ENCODE measurements at regions not wholly inside any gene's neighbourhood (a gene's known extent, or its start where the extent isn't known, plus 50 kb on each side); places are given as distances from the start of the nearest gene placed in this dataset.

DNA sequence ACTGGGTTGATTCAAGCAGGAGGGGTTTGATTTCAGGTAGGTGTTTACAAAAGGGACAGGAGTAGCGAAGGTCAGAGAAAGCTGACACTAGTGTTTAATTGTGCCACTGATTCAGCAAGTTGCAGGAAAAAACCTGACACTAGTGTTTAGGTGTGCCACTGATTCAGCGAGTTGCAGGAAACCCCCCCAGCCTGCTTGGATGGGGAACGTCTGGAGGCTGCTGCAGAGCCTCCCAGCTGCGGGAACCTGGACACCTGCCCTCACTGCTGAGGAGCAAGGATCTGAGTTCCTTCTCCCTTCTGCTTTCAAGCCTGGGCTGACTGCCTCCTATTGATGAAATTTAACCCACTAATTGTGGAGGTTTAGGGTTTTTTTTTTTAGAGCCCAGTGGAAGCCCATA, 84.2 kb downstream of the AVPR1A start:
- no peak for ATAC-seq
- no peak for TF ChIP-seq ZFP30 (CRISPR knock-in tag; IDR thresholded peaks at IDR 0.05)
- TF ChIP-seq SNAI2 (CRISPR knock-in tag; IDR thresholded peaks at IDR 0.05): no peak
- TF ChIP-seq ZNF70 (CRISPR knock-in tag; IDR thresholded peaks at IDR 0.05): no peak
- no peak for TF ChIP-seq ZC3H10 (CRISPR knock-in tag; IDR thresholded peaks at IDR 0.05)
- TF ChIP-seq, protein P1, sequence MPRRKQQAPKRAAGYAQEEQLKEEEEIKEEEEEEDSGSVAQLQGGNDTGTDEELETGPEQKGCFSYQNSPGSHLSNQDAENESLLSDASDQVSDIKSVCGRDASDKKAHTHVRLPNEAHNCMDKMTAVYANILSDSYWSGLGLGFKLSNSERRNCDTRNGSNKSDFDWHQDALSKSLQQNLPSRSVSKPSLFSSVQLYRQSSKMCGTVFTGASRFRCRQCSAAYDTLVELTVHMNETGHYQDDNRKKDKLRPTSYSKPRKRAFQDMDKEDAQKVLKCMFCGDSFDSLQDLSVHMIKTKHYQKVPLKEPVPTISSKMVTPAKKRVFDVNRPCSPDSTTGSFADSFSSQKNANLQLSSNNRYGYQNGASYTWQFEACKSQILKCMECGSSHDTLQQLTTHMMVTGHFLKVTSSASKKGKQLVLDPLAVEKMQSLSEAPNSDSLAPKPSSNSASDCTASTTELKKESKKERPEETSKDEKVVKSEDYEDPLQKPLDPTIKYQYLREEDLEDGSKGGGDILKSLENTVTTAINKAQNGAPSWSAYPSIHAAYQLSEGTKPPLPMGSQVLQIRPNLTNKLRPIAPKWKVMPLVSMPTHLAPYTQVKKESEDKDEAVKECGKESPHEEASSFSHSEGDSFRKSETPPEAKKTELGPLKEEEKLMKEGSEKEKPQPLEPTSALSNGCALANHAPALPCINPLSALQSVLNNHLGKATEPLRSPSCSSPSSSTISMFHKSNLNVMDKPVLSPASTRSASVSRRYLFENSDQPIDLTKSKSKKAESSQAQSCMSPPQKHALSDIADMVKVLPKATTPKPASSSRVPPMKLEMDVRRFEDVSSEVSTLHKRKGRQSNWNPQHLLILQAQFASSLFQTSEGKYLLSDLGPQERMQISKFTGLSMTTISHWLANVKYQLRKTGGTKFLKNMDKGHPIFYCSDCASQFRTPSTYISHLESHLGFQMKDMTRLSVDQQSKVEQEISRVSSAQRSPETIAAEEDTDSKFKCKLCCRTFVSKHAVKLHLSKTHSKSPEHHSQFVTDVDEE (CRISPR knock-in tag; IDR thresholded peaks at IDR 0.05): no peak
- TF ChIP-seq ARNTL (CRISPR knock-in tag; IDR thresholded peaks at IDR 0.05; ENCODE audit: borderline replicate concordance, low read depth): no peak
- TF ChIP-seq, protein P2, sequence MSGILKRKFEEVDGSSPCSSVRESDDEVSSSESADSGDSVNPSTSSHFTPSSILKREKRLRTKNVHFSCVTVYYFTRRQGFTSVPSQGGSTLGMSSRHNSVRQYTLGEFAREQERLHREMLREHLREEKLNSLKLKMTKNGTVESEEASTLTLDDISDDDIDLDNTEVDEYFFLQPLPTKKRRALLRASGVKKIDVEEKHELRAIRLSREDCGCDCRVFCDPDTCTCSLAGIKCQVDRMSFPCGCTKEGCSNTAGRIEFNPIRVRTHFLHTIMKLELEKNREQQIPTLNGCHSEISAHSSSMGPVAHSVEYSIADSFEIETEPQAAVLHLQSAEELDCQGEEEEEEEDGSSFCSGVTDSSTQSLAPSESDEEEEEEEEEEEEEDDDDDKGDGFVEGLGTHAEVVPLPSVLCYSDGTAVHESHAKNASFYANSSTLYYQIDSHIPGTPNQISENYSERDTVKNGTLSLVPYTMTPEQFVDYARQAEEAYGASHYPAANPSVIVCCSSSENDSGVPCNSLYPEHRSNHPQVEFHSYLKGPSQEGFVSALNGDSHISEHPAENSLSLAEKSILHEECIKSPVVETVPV (CRISPR knock-in tag; IDR thresholded peaks at IDR 0.05): no peak
- TF ChIP-seq BACH2 (CRISPR knock-in tag; IDR thresholded peaks at IDR 0.05; ENCODE audit: borderline replicate concordance): no peak
- TF ChIP-seq, protein P3, sequence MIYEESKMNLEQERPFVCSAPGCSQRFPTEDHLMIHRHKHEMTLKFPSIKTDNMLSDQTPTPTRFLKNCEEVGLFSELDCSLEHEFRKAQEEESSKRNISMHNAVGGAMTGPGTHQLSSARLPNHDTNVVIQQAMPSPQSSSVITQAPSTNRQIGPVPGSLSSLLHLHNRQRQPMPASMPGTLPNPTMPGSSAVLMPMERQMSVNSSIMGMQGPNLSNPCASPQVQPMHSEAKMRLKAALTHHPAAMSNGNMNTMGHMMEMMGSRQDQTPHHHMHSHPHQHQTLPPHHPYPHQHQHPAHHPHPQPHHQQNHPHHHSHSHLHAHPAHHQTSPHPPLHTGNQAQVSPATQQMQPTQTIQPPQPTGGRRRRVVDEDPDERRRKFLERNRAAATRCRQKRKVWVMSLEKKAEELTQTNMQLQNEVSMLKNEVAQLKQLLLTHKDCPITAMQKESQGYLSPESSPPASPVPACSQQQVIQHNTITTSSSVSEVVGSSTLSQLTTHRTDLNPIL (CRISPR knock-in tag; IDR thresholded peaks at IDR 0.05; ENCODE audit: low read depth): no peak
- TF ChIP-seq ZNF565 (CRISPR knock-in tag; conservative IDR thresholded peaks at IDR 0.05; ENCODE audit: low read depth): no peak
- no peak for TF ChIP-seq OSR1 (CRISPR knock-in tag; IDR thresholded peaks at IDR 0.05)
- TF ChIP-seq PPARA (CRISPR knock-in tag; IDR thresholded peaks at IDR 0.05; ENCODE audit: borderline replicate concordance): no peak
- no peak for TF ChIP-seq RARB (CRISPR knock-in tag; IDR thresholded peaks at IDR 0.05)
- TF ChIP-seq, protein P4, sequence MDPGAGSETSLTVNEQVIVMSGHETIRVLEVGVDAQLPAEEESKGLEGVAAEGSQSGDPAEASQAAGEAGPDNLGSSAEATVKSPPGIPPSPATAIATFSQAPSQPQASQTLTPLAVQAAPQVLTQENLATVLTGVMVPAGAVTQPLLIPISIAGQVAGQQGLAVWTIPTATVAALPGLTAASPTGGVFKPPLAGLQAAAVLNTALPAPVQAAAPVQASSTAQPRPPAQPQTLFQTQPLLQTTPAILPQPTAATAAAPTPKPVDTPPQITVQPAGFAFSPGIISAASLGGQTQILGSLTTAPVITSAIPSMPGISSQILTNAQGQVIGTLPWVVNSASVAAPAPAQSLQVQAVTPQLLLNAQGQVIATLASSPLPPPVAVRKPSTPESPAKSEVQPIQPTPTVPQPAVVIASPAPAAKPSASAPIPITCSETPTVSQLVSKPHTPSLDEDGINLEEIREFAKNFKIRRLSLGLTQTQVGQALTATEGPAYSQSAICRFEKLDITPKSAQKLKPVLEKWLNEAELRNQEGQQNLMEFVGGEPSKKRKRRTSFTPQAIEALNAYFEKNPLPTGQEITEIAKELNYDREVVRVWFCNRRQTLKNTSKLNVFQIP (CRISPR knock-in tag; IDR thresholded peaks at IDR 0.05; ENCODE audit: borderline replicate concordance, low read depth): no peak
- TF ChIP-seq GLIS3 (CRISPR knock-in tag; IDR thresholded peaks at IDR 0.05): no peak
- TF ChIP-seq CSDC2 (CRISPR knock-in tag; IDR thresholded peaks at IDR 0.05): no peak

DNA sequence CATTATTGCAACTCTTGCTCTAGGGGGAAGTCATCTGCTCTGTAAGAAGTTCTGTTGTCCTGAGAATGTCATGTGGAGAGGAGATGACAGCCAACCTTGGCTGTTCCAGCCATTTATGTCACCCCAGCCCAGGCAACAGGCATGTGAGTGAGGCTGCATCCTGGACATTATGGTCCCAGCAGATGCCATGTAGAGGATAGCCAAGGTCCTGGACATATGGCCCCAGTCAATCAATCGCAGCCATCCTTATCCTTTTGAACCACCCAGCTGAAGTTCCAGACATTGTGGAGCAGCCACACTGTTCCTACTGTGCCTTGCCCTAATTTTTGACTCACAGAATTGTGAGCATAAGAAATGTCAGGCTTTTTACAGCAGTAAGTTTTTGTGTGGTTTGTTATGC, 84.9 kb downstream of the AVPR1A start:
- ATAC-seq: no peak
- TF ChIP-seq ESRRG (CRISPR knock-in tag; IDR thresholded peaks at IDR 0.05): no peak
- TF ChIP-seq TOX (CRISPR knock-in tag; IDR thresholded peaks at IDR 0.05; ENCODE audit: borderline replicate concordance): no peak
- TF ChIP-seq PPARA (CRISPR knock-in tag; IDR thresholded peaks at IDR 0.05; ENCODE audit: borderline replicate concordance): no peak
- no peak for TF ChIP-seq OSR1 (CRISPR knock-in tag; IDR thresholded peaks at IDR 0.05)
- TF ChIP-seq, protein P4 (CRISPR knock-in tag; IDR thresholded peaks at IDR 0.05; ENCODE audit: borderline replicate concordance, low read depth): no peak
- TF ChIP-seq ZNF8 (CRISPR knock-in tag; IDR thresholded peaks at IDR 0.05): no peak
- no peak for TF ChIP-seq SNAI2 (CRISPR knock-in tag; IDR thresholded peaks at IDR 0.05)
- no peak for TF ChIP-seq RARB (CRISPR knock-in tag; IDR thresholded peaks at IDR 0.05)
- TF ChIP-seq TCF4 (CRISPR knock-in tag; IDR thresholded peaks at IDR 0.05; ENCODE audit: borderline replicate concordance): no peak
- TF ChIP-seq, protein P3 (CRISPR knock-in tag; IDR thresholded peaks at IDR 0.05; ENCODE audit: low read depth): no peak
- TF ChIP-seq, protein P5, sequence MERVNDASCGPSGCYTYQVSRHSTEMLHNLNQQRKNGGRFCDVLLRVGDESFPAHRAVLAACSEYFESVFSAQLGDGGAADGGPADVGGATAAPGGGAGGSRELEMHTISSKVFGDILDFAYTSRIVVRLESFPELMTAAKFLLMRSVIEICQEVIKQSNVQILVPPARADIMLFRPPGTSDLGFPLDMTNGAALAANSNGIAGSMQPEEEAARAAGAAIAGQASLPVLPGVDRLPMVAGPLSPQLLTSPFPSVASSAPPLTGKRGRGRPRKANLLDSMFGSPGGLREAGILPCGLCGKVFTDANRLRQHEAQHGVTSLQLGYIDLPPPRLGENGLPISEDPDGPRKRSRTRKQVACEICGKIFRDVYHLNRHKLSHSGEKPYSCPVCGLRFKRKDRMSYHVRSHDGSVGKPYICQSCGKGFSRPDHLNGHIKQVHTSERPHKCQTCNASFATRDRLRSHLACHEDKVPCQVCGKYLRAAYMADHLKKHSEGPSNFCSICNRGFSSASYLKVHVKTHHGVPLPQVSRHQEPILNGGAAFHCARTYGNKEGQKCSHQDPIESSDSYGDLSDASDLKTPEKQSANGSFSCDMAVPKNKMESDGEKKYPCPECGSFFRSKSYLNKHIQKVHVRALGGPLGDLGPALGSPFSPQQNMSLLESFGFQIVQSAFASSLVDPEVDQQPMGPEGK (CRISPR knock-in tag; IDR thresholded peaks at IDR 0.05; ENCODE audit: borderline replicate concordance): no peak
- TF ChIP-seq GLIS3 (CRISPR knock-in tag; IDR thresholded peaks at IDR 0.05): no peak
- no peak for TF ChIP-seq ZFP30 (CRISPR knock-in tag; IDR thresholded peaks at IDR 0.05)
- TF ChIP-seq BACH2 (CRISPR knock-in tag; IDR thresholded peaks at IDR 0.05; ENCODE audit: borderline replicate concordance): no peak
- no peak for TF ChIP-seq ZNF565 (CRISPR knock-in tag; conservative IDR thresholded peaks at IDR 0.05; ENCODE audit: low read depth)
- TF ChIP-seq ZC3H10 (CRISPR knock-in tag; IDR thresholded peaks at IDR 0.05): no peak

All from SK-N-SH treated with all-trans-retinoic acid at 6 μM for 48 hours (cell line).